Effector memory CD4-positive, alpha-beta T cell (primary cell): ENCODE measurements at regions not wholly inside any gene's neighbourhood (a gene's known extent, or its start where the extent isn't known, plus 50 kb on each side); places are given as distances from the start of the nearest gene placed in this dataset.
"Not testable (repeated sequence)": the region's sequence is repeated elsewhere in the genome, so short reads cannot be mapped to it uniquely, and the experiment has no call there.

Experiments used
- DNase-seq, 3 donors: peaks; one replicate each; pipeline ENCODE4 v3.0.0-alpha.2; 2020
- H3K27ac ChIP-seq: 2 replicates; pipeline ENCODE4 v1.7.0; 2013; ENCODE audit warnings: mild to moderate bottlenecking, low read length, moderate library complexity; ENCODE audit not compliant: insufficient read depth, poor library complexity, severe bottlenecking
- H3K27me3 ChIP-seq: replicated peaks from 2 replicates; pipeline ENCODE4 v1.7.0; 2013; ENCODE audit warnings: mild to moderate bottlenecking, low read length; ENCODE audit not compliant: insufficient read depth, control insufficient read depth, poor library complexity, severe bottlenecking
- H3K36me3 ChIP-seq: 2 replicates; pipeline ENCODE4 v1.7.0; 2013; ENCODE audit warnings: mild to moderate bottlenecking, low read length, moderate library complexity; ENCODE audit not compliant: control insufficient read depth, insufficient read depth
- H3K4me1 ChIP-seq: 2 replicates; pipeline ENCODE4 v1.7.0; 2013; ENCODE audit warnings: low read length, mild to moderate bottlenecking; ENCODE audit not compliant: control insufficient read depth, insufficient read depth, poor library complexity, severe bottlenecking
- H3K4me3 ChIP-seq: 2 replicates; pipeline ENCODE4 v1.7.0; 2013; ENCODE audit warnings: low read length, low read depth, mild to moderate bottlenecking; ENCODE audit not compliant: insufficient read depth, poor library complexity, severe bottlenecking
- H3K9me3 ChIP-seq: 2 replicates; pipeline ENCODE4 v1.7.0; 2013; ENCODE audit warnings: mild to moderate bottlenecking, low read length, moderate library complexity; ENCODE audit not compliant: control insufficient read depth

DNA sequence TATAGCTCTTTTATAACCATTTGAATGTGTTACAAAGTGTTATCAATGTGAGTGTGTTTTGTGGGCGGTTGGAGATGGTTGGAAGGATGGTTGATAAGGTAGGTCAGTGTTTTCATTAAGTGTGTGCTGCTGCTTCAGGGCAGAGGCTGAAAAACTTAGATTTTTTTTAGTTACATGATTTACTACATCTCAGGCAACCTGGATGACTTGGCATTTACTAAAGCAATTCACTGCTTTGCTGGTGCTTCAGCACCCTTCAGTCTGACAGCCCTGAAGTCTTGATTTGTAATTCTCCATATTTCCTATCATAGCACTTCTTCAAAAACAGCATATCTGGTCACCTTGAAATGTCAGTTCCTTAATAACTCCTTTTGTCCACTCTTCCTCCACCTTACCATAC lies 151.8 kb downstream of the KBTBD2 start:
- not testable (repeated sequence) for H3K4me1 ChIP-seq, H3K9me3 ChIP-seq, H3K27ac ChIP-seq, H3K27me3 ChIP-seq, DNase-seq, H3K36me3 ChIP-seq, H3K4me3 ChIP-seq

DNA sequence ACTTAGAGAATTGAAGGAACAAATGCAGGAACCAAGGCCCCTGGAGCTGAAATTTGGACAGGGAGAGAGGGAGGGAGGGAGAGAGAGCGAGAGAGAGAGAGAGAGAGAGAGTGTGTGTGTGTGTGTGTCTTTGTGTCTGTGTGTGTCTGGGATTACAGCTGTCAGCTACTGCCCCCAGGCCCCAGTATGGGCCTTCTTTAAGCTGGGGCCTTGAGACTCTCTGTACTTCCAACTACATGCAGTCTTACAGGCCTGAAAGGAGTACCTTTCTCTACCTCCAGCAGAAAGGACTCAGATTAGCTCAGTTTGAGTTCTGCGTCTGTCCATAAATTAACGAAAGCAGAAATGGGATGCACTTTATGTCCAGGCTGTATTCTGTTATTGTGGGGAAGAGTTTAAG lies 153.2 kb downstream of the KBTBD2 start:
- H3K27ac ChIP-seq, H3K36me3 ChIP-seq, H3K27me3 ChIP-seq, H3K4me3 ChIP-seq, DNase-seq, H3K4me1 ChIP-seq, H3K9me3 ChIP-seq: not testable (repeated sequence)

DNA sequence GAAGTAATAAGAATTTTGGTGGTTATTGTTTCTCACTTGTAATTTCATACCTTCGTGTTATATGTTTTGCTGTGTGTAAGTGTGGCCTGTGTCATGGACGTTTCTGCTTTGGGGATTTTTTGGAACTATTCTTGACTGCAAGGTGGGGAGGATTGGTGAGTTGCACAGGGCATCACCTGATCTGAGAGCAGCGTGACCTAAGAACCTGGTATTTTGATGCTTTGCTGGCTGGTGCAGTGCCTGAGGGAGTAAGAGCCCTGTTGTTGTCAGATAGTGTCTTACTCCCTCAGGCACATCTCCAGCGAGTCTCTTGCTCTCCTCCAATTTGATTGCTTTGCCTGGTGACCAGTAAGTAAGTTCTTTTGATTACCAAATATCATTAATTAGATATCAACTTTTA lies 158.8 kb downstream of the KBTBD2 start:
- not testable (repeated sequence) for H3K27ac ChIP-seq, DNase-seq, H3K4me3 ChIP-seq, H3K27me3 ChIP-seq, H3K4me1 ChIP-seq, H3K36me3 ChIP-seq, H3K9me3 ChIP-seq

DNA sequence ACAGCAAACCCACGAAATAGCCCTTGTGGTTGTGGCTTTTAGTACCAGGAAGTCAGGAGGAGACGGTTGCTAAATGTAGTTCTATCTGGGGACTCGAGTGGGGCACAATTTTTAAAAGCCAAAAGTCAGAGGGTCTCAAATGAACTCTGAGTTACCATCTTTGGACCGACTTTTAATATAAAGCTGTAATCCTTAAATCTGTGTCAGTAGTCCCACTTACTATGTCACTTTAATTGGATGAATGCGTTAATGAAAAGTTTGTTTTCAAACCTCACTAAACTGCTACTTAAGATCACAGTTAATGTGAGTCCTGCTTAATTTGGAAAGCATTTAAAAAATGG lies 162.3 kb downstream of the KBTBD2 start:
- not testable (repeated sequence) for DNase-seq, H3K9me3 ChIP-seq, H3K27me3 ChIP-seq, H3K4me1 ChIP-seq, H3K27ac ChIP-seq, H3K4me3 ChIP-seq, H3K36me3 ChIP-seq

DNA sequence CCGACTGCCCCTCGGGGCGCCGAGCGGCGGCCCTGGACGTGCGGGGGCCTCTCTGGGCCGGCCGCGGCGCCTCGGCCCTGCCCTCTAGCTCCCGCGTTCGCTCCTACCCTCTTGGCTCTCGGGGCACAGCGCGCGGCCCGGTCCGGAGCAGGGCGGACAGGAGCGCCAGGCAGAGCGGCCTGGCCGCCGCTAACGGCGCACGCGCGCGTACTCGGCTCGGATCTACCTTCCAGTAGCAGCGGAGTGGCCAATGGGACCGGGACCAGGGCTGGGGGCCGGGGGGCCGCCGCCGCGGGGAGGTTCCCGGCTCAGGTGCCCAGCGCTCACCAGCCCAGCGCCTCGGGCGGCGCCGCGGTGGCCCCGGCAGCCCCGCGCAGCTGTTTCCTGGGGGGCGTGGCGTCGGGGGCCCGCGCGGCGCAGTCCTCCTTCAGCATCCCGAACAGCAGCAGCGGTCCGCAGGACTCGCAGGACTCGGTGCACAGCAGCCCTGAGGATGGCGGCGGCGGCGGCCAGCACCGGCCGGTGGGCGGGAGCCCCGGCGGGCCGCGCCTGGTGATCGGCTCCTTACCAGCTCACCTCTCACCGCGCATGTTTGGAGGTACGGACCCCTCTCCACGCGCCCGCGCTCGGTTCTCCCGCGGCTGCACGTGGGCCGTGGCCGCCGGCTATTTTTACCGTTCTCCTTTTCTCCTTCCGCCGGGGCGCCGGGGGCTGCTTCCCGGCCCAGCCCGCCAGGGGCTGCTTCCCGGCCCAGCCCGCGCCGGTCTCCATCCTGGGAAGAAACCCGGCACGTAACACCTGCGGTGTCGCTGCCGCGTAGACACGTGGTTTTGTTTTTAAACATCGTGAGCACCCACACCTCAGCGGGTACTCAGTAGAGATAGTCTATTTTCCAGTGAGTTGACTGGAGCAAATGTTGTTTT lies 162.9 kb downstream of the KBTBD2 start:
- DNase-seq, result peak in 2 of 3 donors; percentile 5 to 8
- H3K4me3 ChIP-seq, result peak overlapping the region; percentile 53
- H3K27ac ChIP-seq, H3K9me3 ChIP-seq, H3K36me3 ChIP-seq, H3K4me1 ChIP-seq, H3K27me3 ChIP-seq: not testable (repeated sequence)

DNA sequence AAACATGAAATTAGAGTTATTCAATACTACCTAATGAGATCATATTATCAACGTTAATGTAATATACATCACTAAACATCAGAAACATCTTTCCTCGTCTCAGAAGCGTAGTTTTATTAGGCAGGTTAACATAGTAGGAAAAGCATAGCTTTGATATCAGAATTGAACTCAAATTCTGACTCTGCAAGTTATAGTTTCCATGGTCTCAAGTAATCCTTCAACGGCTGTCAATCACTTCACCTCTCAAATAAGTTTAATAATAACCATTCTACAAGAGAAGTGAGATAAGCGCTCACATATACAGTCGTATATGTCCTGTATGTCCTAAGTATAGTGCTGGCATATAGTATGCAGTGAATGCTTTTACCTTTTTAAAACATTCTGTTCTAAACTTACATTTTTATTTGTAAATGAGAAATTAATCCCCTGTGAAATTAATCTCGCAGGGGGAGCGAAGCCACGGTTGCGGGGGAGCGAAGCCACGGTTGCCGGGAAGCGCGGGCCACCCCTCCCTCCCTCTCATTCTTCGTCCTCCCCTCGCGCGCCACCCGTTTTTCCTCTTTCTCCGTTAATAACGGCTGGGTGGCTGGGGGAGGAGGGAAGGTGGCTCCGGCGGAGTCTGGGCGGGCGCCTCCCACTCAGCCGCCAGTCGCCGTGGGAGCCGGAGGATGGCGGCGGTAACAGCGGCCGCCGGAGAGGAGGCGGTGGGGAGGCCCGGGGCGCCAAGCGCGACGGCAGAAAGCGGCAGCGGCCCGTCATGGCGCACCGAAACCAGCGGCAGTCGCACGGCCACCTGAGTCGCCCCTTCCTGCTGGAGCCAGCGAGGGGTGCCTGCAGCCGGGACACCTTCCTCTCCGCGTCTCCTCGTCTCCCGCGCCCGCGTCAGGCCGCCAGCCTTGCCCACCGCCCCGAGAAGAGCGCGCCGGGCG lies 163.8 kb downstream of the KBTBD2 start:
- H3K27ac ChIP-seq, H3K9me3 ChIP-seq, H3K4me1 ChIP-seq, H3K27me3 ChIP-seq, H3K36me3 ChIP-seq: not testable (repeated sequence)
- peak in 2 of 3 donors; percentile 16 to 18 for DNase-seq
- H3K4me3 ChIP-seq, result peak overlapping the region; percentile 53

DNA sequence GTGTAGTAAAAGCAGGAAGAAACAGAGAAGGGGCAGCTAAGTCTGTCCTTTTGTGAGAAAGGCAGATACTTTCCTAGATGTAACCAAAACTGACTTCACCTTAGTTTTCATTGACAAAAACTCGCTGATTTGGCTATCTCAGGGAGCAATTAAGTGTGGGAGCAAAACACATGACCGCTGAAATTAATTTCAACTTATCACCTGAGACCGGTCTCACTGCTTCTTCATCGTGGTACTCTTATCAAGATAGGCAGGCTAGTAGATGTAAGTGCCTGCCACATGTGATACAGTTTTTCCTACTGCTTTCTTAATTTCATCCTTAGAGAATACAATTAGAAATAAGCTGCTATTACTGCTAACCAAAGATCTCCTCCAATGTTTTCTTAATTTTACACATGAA lies 168.7 kb downstream of the KBTBD2 start:
- DNase-seq, H3K27me3 ChIP-seq, H3K4me3 ChIP-seq, H3K27ac ChIP-seq, H3K4me1 ChIP-seq, H3K9me3 ChIP-seq, H3K36me3 ChIP-seq: not testable (repeated sequence)

DNA sequence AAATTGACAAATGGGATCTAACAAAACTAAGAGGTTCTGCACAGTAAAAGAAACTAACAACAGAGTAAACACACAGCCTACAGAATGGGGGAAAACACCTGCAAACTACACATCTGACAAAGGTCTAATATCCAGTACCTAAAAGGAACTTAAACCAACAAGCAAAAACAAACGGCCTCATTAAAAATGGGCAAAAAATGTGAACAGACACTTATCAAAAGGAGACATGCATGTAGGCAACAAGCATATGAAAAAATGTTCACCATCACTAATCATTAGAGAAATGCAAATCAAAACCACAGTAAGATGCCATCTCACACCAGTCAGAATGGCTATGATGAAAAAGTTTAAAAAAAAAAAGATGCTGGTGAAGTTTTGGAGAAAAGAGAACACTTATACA lies 197.4 kb downstream of the KBTBD2 start:
- Histone ChIP-seq H3K9me3 (no peaks in the 10 kb centered on the region), H3K27me3 (no peaks in the 10 kb centered on the region), H3K36me3 (no peaks in the 10 kb centered on the region), H3K4me1 (no peaks in the 10 kb centered on the region), H3K4me3 (no peak overlapping the region), H3K27ac (no peak overlapping the region)
- DNase-seq, result no peak

DNA sequence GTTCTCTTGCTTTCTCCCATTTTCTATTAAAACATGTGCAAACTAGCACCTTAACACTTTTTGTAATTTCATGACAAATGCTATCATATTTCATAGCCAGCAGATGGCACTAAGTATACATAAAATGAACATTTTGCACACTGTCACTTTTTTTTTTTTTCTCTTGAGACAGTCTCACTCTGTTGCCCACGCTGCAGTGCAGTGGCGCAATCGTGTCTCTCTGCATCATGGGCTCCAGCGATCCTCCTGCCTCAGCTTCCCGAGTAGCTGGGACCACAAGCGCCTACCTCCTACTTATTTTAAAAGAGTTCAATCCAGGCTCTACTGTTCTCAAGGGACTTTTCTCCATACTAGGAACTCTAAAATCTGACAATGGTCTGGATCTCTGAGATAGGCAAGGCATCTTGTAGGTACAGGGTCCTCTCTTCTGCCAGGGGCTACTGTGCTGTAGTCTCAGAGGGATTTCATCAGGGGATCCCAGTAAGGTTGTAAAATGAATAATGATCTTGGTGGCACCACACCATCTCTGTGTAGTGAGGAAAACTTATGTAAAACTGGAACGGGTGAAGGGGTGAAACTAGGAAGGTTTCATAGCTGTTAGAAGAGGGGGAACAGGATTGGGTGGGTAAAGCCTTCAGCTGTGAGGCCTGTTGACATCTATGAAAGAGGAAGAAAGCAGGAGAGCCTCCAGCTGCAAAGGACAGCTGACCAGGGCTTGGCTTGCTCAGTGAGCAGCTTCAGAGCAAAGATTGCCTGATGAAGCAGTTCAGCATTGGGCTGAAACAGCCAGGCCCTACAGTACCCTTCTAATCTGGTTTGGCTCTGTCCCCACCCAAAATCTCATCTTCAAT lies 196.9 kb downstream of the AVL9 start:
- DNase-seq, H3K36me3 ChIP-seq, H3K27ac ChIP-seq, H3K4me1 ChIP-seq, H3K4me3 ChIP-seq, H3K27me3 ChIP-seq, H3K9me3 ChIP-seq: not testable (repeated sequence)
